Cardiac fibroblast (primary cell): ENCODE measurements at regions not wholly inside any gene's neighbourhood (a gene's known extent, or its start where the extent isn't known, plus 50 kb on each side); places are given as distances from the start of the nearest gene placed in this dataset.
"Not testable (repeated sequence)": the region's sequence is repeated elsewhere in the genome, so short reads cannot be mapped to it uniquely, and the experiment has no call there.

Experiments
- DNase-seq, 2 donors: peaks; one replicate each; pipeline versions ENCODE4 v3.0.0 to v3.0.0-alpha.2; 2010; ENCODE audit warnings: low read depth in 2 of 2
- H3K4me3 ChIP-seq, 2 donors: replicated peaks in 1 of 2; 1 replicate in 1 of 2; 2 replicates in 1 of 2; pipeline ENCODE4 v1.5.1; 2011; ENCODE audit warnings: low read depth in 2 of 2, low read length in 2 of 2, mild to moderate bottlenecking in 2 of 2, moderate library complexity in 1 of 2
- CTCF ChIP-seq: IDR thresholded peaks from one replicate; pipeline ENCODE4 v1.5.1; 2011; ENCODE audit warnings: low read depth, mild to moderate bottlenecking, low read length, inconsistent platforms

GRCh38 chr7:73945022-73945421, 83.0 kb upstream of the ELN start:
- no peak overlapping the region for H3K4me3 ChIP-seq
- TF ChIP-seq CTCF: no peak
- DNase-seq: no peak

GRCh38 chr7:73948287-73948686, 79.7 kb upstream of the ELN start:
- TF ChIP-seq CTCF: no peak
- no peak for DNase-seq
- H3K4me3 ChIP-seq: no peak overlapping the region

GRCh38 chr7:73952266-73952665, 75.7 kb upstream of the ELN start:
- no peak for DNase-seq
- no peak overlapping the region for H3K4me3 ChIP-seq
- TF ChIP-seq CTCF: no peak

- DNase-seq: no peak
- no peak overlapping the region for H3K4me3 ChIP-seq
- no peak for TF ChIP-seq CTCF
These were observed 73.8 kb upstream of the ELN start for GRCh38 chr7:73954181-73954580.

- no peak for TF ChIP-seq CTCF
These were observed 73.1 kb upstream of the ELN start for GRCh38 chr7:73954861-73955260.

GRCh38 chr7:73960548-73960947, 67.4 kb upstream of the ELN start:
- H3K4me3 ChIP-seq: no peak overlapping the region
- no peak for TF ChIP-seq CTCF
- DNase-seq: no peak

More at GRCh38 chr7:73954861-73955260, 73.1 kb upstream of the ELN start:
- no peak for DNase-seq
- H3K4me3 ChIP-seq: no peak overlapping the region

GRCh38 chr7:73961991-73962390, 66.0 kb upstream of the ELN start:
- DNase-seq, H3K4me3 ChIP-seq: not testable (repeated sequence)
